NT2/D1 (cell line): ENCODE measurements at regions not wholly inside any gene's neighbourhood (a gene's known extent, or its start where the extent isn't known, plus 50 kb on each side); places are given as distances from the start of the nearest gene placed in this dataset.
"Not testable (repeated sequence)": the region's sequence is repeated elsewhere in the genome, so short reads cannot be mapped to it uniquely, and the experiment has no call there.

Experiments
- DNase-seq: peaks from one replicate; pipeline ENCODE4 v3.0.0-alpha.2; 2011; ENCODE audit warnings: low read depth, low spot score
- H3K27me3 ChIP-seq: 2 replicates; pipeline ENCODE4 v1.6.0; 2011; ENCODE audit warnings: mild to moderate bottlenecking; ENCODE audit not compliant: insufficient read length, insufficient read depth
- H3K36me3 ChIP-seq: 2 replicates; pipeline ENCODE4 v1.6.1; 2011; ENCODE audit warnings: mild to moderate bottlenecking, low read length, mixed read lengths; ENCODE audit not compliant: insufficient read depth, insufficient read length
- H3K4me1 ChIP-seq: 2 replicates; pipeline ENCODE4 v1.5.1; 2011; ENCODE audit not compliant: insufficient read depth, insufficient read length
- H3K4me3 ChIP-seq: 2 replicates; pipeline ENCODE4 v1.5.1; 2011; ENCODE audit warnings: low read depth; ENCODE audit not compliant: insufficient read length
- H3K9ac ChIP-seq: 2 replicates; pipeline ENCODE4 v1.6.0; 2011; ENCODE audit warnings: low read depth; ENCODE audit not compliant: insufficient read length
- H3K9me3 ChIP-seq: 2 replicates; pipeline ENCODE4 v1.5.1; 2011; ENCODE audit warnings: mild to moderate bottlenecking, low read length; ENCODE audit not compliant: insufficient read depth
- SUZ12 ChIP-seq: IDR thresholded peaks from 2 replicates; pipeline ENCODE4 v1.6.1; 2011; ENCODE audit not compliant: insufficient read length, insufficient read depth; ENCODE audit errors: extremely low read depth
- YY1 ChIP-seq: IDR thresholded peaks from 2 replicates; pipeline ENCODE4 v1.6.1; 2011; ENCODE audit not compliant: insufficient read length, insufficient read depth
- ZNF274 ChIP-seq: IDR thresholded peaks from 2 replicates; pipeline ENCODE4 v1.6.1; 2011; ENCODE audit warnings: mild to moderate bottlenecking, low read depth, low read length

- no peak overlapping the region for H3K4me3 ChIP-seq
- H3K27me3 ChIP-seq, result no peaks in the 10 kb centered on the region
- no peaks in the 10 kb centered on the region for H3K9me3 ChIP-seq
- H3K4me1 ChIP-seq, result peaks cover 3% of the 10 kb centered on the region
- TF ChIP-seq SUZ12, result no peak
- TF ChIP-seq YY1, result no peak
- no peak for TF ChIP-seq ZNF274
- no peak for DNase-seq
- no peak overlapping the region for H3K9ac ChIP-seq
- H3K36me3 ChIP-seq, result no peaks in the 10 kb centered on the region
These were observed 101.9 kb upstream of the NAA20 start for GRCh38 chr20:19915111-19915798.

GRCh38 chr20:19916531-19917485 lies 100.4 kb upstream of the NAA20 start:
- Histone ChIP-seq H3K36me3 (no peaks in the 10 kb centered on the region), H3K9ac (no peak overlapping the region), H3K4me1 (peaks cover 3% of the 10 kb centered on the region), H3K27me3 (no peaks in the 10 kb centered on the region), H3K4me3 (no peak overlapping the region), H3K9me3 (no peaks in the 10 kb centered on the region)
- DNase-seq, result no peak
- TF ChIP-seq ZNF274, result no peak
- TF ChIP-seq YY1, result no peak
- TF ChIP-seq SUZ12, result no peak

- H3K27me3 ChIP-seq, result no peaks in the 10 kb centered on the region
- H3K4me1 ChIP-seq, result peaks cover 3% of the 10 kb centered on the region
- no peaks in the 10 kb centered on the region for H3K36me3 ChIP-seq
- DNase-seq, result no peak
- TF ChIP-seq SUZ12 (no peak), ZNF274 (no peak), YY1 (no peak)
- no peak overlapping the region for H3K4me3 ChIP-seq
- H3K9me3 ChIP-seq, result no peaks in the 10 kb centered on the region
- no peak overlapping the region for H3K9ac ChIP-seq
These were observed 98.2 kb upstream of the NAA20 start for GRCh38 chr20:19918965-19919329.

GRCh38 chr20:19920381-19921138 lies 96.6 kb upstream of the NAA20 start:
- Histone ChIP-seq H3K36me3 (no peaks in the 10 kb centered on the region), H3K4me1 (no peaks in the 10 kb centered on the region), H3K9me3 (no peaks in the 10 kb centered on the region), H3K9ac (no peak overlapping the region), H3K27me3 (no peaks in the 10 kb centered on the region), H3K4me3 (no peak overlapping the region)
- no peak for DNase-seq
- TF ChIP-seq SUZ12 (no peak), ZNF274 (no peak), YY1 (no peak)

GRCh38 chr20:19921284-19921793 lies 95.8 kb upstream of the NAA20 start:
- no peaks in the 10 kb centered on the region for H3K36me3 ChIP-seq
- H3K4me3 ChIP-seq, result no peak overlapping the region
- DNase-seq, result no peak
- TF ChIP-seq ZNF274 (no peak), SUZ12 (no peak), YY1 (no peak)
- no peak overlapping the region for H3K9ac ChIP-seq
- no peaks in the 10 kb centered on the region for H3K9me3 ChIP-seq
- H3K4me1 ChIP-seq, result no peaks in the 10 kb centered on the region
- no peaks in the 10 kb centered on the region for H3K27me3 ChIP-seq

GRCh38 chr20:19921829-19922228 lies 95.3 kb upstream of the NAA20 start:
- H3K9me3 ChIP-seq, H3K36me3 ChIP-seq, H3K4me1 ChIP-seq, H3K9ac ChIP-seq, H3K27me3 ChIP-seq, DNase-seq, H3K4me3 ChIP-seq: not testable (repeated sequence)

GRCh38 chr20:19922716-19923115 lies 94.4 kb upstream of the NAA20 start:
- no peaks in the 10 kb centered on the region for H3K36me3 ChIP-seq
- no peak overlapping the region for H3K9ac ChIP-seq
- no peaks in the 10 kb centered on the region for H3K9me3 ChIP-seq
- TF ChIP-seq SUZ12 (no peak), ZNF274 (no peak), YY1 (no peak)
- no peak overlapping the region for H3K4me3 ChIP-seq
- H3K27me3 ChIP-seq, result no peaks in the 10 kb centered on the region
- no peaks in the 10 kb centered on the region for H3K4me1 ChIP-seq
- no peak for DNase-seq
